Mesothelial cell of epicardium (in vitro differentiated cells): ENCODE measurements at regions not wholly inside any gene's neighbourhood (a gene's known extent, or its start where the extent isn't known, plus 50 kb on each side); places are given as distances from the start of the nearest gene placed in this dataset.

Source experiments
- DNase-seq, 2 experiments: peaks; one replicate each; pipeline ENCODE4 v3.0.0; 2021; ENCODE audit warnings: low spot score in 2 of 2; ENCODE audit not compliant: unreplicated experiment in 2 of 2
- H3K27ac Mint-ChIP-seq: 2 replicates; pipeline ENCODE4 v1.8.0; 2021; ENCODE audit warnings: mixed read lengths
- H3K27me3 Mint-ChIP-seq: 2 replicates; pipeline ENCODE4 v1.8.0; 2021; ENCODE audit warnings: low read depth, mixed read lengths
- H3K36me3 Mint-ChIP-seq: 2 replicates; pipeline ENCODE4 v1.8.0; 2021; ENCODE audit warnings: mixed read lengths
- H3K4me1 Mint-ChIP-seq: 2 replicates; pipeline ENCODE4 v1.8.0; 2021; ENCODE audit warnings: mixed read lengths
- H3K4me3 Mint-ChIP-seq: 2 replicates; pipeline ENCODE4 v1.8.0; 2021; ENCODE audit warnings: mild to moderate bottlenecking, moderate library complexity, mixed read lengths
- H3K9me3 Mint-ChIP-seq: 2 replicates; pipeline ENCODE4 v1.8.0; 2021; ENCODE audit warnings: mixed read lengths
- TF ChIP-seq, protein P1 (sequence below): fragments of 200-600 bp; sonication (generic); IDR thresholded peaks from one replicate; pipeline ENCODE4 v1.5.0; 2021; ENCODE audit warnings: antibody characterized with exemption; ENCODE audit not compliant: unreplicated experiment

DNA sequence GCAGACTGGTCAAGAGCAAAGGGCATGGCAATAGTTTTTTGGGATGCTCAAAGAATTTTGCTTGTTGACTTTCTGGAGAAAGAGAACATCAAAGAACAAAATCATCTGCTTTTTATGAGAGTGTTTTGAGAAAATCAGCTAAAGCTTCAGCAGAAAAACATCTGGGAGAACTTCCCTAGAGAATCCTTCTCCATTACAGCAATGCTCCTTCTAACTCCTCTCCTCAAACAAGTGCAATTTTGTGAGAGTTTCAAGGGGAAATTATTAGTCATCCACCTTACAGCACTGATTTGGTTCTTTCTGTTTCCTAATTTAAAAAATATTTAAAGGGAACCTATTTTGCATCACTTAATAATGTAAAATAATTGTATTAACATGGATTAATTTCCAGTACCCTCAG is 226.9 kb upstream of the NXPH2 start:
- no peak for DNase-seq
- TF ChIP-seq, protein P1, sequence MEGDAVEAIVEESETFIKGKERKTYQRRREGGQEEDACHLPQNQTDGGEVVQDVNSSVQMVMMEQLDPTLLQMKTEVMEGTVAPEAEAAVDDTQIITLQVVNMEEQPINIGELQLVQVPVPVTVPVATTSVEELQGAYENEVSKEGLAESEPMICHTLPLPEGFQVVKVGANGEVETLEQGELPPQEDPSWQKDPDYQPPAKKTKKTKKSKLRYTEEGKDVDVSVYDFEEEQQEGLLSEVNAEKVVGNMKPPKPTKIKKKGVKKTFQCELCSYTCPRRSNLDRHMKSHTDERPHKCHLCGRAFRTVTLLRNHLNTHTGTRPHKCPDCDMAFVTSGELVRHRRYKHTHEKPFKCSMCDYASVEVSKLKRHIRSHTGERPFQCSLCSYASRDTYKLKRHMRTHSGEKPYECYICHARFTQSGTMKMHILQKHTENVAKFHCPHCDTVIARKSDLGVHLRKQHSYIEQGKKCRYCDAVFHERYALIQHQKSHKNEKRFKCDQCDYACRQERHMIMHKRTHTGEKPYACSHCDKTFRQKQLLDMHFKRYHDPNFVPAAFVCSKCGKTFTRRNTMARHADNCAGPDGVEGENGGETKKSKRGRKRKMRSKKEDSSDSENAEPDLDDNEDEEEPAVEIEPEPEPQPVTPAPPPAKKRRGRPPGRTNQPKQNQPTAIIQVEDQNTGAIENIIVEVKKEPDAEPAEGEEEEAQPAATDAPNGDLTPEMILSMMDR = no peak

DNA sequence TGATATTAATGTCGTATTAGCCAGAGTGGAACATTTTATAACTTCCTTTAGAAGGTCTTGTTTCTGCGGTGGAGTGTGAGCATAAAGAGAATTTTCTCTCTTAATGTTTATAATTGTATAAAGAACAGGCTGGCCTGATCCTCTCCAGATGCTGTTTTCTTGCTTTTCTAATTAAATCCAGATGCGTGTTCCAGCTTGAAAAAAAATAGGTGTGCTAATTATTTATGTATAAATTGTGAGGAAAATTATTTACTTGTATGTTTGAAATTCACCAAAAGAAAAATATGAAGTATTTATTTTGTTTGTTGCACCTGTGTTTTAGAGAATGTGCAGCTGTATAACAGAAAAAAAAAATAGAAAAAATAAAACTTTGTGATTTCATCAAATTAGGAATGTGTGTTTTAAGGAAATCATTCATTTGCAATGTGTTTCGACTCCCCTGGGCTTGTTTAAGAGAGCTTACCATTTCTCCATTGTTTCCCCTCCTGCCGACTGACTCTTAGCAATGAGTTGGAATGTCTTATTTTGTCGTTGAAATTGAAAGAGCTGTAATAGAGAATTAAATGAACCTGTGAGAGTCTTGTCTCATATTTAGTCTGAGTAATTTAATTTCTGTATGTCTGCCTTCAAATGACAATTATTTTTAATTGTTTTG is 220.1 kb upstream of the NXPH2 start:
- no peak for DNase-seq
- Mint-ChIP-seq H3K4me3 (no peak overlapping the region), H3K36me3 (no peaks in the 10 kb centered on the region), H3K27ac (no peak overlapping the region), H3K27me3 (no peaks in the 10 kb centered on the region), H3K9me3 (no peaks in the 10 kb centered on the region), H3K4me1 (no peaks in the 10 kb centered on the region)
- TF ChIP-seq, protein P1 = no peak

More for the DNA sequence above, 226.9 kb upstream of the NXPH2 start:
- Mint-ChIP-seq H3K4me1 (no peaks in the 10 kb centered on the region), H3K27ac (no peak overlapping the region), H3K4me3 (no peak overlapping the region), H3K27me3 (no peaks in the 10 kb centered on the region), H3K36me3 (no peaks in the 10 kb centered on the region), H3K9me3 (no peaks in the 10 kb centered on the region)

DNA sequence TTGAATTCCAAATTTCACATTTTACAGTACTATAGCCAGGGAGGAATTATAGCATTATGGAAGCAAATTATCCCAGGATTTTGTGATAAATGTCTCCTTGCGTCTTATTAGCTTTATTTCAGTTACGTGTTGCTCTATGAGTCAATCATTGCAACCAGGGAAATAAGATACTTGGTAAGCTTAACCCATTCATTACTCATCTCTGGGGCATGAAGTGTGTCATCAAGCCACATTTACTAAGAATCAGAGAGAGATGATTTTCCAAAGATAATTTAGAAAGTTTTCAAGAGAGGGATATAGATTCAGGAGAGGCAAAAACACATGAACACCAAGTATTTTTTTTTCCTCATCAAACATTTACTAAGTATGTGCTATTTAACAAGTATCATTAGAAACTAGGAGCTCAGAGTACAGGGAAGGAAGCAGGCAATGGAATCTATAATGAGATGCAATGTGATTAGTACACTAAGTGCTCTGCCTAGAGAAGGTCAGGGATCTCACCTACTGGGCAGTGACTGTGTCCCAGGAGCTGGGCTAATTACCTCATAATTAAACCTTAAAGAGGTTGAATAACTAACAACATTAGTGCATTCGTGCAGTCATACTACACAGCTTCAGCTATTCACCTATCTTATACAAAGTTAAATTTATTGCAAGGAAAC is 217.8 kb upstream of the NXPH2 start:
- DNase-seq = no peak
- Mint-ChIP-seq H3K4me1 (no peaks in the 10 kb centered on the region), H3K4me3 (no peak overlapping the region), H3K27me3 (no peaks in the 10 kb centered on the region), H3K36me3 (no peaks in the 10 kb centered on the region), H3K9me3 (no peaks in the 10 kb centered on the region), H3K27ac (no peak overlapping the region)
- TF ChIP-seq, protein P1 = no peak

DNA sequence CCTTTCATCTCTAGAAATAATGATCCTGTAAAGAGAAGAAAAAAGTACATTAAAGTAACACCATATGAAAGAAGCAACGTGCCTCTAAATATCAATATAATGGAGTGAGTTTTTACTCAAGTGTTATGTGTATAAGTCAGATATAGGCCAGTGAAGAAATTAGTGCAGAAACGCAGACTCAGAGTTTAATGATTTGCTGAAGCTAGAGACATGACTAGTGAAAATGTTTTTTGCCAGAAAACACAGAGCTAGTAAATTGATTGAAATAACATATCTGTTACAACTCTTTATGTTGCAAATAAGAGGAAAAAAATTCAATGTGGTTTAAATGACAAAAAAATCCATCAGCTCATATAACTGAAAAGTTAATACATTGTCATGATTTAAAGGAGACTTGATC is 217.2 kb upstream of the NXPH2 start:
- Mint-ChIP-seq H3K36me3 (no peaks in the 10 kb centered on the region), H3K9me3 (peaks cover under 1% of the 10 kb centered on the region), H3K27ac (no peak overlapping the region), H3K4me1 (no peaks in the 10 kb centered on the region), H3K27me3 (no peaks in the 10 kb centered on the region), H3K4me3 (no peak overlapping the region)
- TF ChIP-seq, protein P1 = no peak
- DNase-seq = no peak

DNA sequence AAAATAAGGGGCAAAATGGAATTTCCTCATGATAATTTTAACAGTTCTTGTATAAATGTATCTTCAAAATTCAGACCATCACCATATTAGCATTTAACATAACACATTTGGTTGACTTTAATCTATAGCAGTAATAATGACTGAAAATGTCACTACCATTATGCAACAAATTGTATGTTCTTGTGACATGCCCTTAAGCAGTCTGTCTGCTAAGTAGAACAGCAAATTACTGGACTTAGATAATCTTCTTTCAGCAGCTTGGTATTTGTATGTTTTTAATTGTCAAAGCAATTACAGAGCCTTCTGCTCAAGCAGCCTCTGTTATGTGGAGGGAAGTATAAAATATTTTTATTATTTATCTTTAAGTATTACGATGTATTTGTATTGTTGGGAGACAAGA is 214.3 kb upstream of the NXPH2 start:
- Mint-ChIP-seq H3K9me3 (peaks cover 11% of the 10 kb centered on the region), H3K36me3 (no peaks in the 10 kb centered on the region), H3K27ac (no peak overlapping the region), H3K4me1 (no peaks in the 10 kb centered on the region), H3K27me3 (no peaks in the 10 kb centered on the region), H3K4me3 (no peak overlapping the region)
- DNase-seq = no peak
- TF ChIP-seq, protein P1 = no peak
